ENCODE measurements at regions not wholly inside any gene's neighbourhood (a gene's known extent, or its start where the extent isn't known, plus 50 kb on each side); places are given as distances from the start of the nearest gene placed in this dataset.

- no peak for TF ChIP-seq EZH2 (IDR thresholded peaks at IDR 0.05)
- TF ChIP-seq CTCF (IDR thresholded peaks at IDR 0.05), result no peak
Measured at GRCh38 chrX:144253356-144253755, 369.5 kb downstream of the UBE2NL start.
